ENCODE measurements at regions not wholly inside any gene's neighbourhood (a gene's known extent, or its start where the extent isn't known, plus 50 kb on each side); places are given as distances from the start of the nearest gene placed in this dataset.

DNA sequence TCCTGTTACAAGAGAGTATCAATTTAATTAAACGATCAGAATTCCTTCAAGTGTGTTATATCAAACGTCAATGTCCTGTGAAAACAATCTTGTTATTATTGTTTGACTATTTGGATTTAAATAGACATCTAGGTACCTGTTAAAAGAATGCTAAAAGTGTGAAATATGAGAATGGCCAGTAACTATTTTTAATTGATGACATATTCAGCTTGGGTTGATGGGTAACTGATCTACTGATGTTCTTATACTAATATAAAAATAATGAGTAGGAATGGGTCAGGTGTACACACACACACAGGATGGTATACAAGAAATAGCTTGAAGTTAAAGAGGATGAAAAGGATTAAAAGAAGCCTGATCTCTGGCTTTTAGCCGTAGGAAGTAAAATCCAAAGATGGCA, 146.0 kb downstream of the SLC38A4 start:
- intact Hi-C loops (cut with micrococcal nuclease), result loop anchor here (10.0 kb wide), 1 partner anchor 555 kb away; no protein-coding TSS in a partner anchor
- no peak overlapping the region for H2AK9ac ChIP-seq (replicated peaks; ENCODE audit: low read depth, low read length, poor library complexity)
- H2BK20ac ChIP-seq (ENCODE audit: low read depth, low read length), result no peak overlapping the region
- no peak overlapping the region for H4K5ac ChIP-seq (ENCODE audit: low read depth, low read length)
- no peak overlapping the region for H2AFZ ChIP-seq (replicated peaks; ENCODE audit: low read length, poor library complexity)
- peaks cover 5% of the 10 kb centered on the region for H3K9me1 ChIP-seq (ENCODE audit: insufficient read depth, low read length)
- no peak overlapping the region for H2BK15ac ChIP-seq (ENCODE audit: low read depth, low read length)
- ATAC-seq (ENCODE audit: low read depth) (no peak), DNase-seq (no peak)
- H3K4me3 ChIP-seq (ENCODE audit: insufficient read depth, low read depth, low read length), result no peak overlapping the region
- no peaks in the 10 kb centered on the region for H3K27me3 ChIP-seq (ENCODE audit: control insufficient read depth, insufficient read depth, low read length)
- no peak overlapping the region for H3K9ac ChIP-seq (ENCODE audit: low read depth, low read length)
- H3K14ac ChIP-seq (replicated peaks; ENCODE audit: low read depth, low read length), result no peak overlapping the region
- H3K18ac ChIP-seq (ENCODE audit: low read depth, low read length), result no peak overlapping the region
- H2AK5ac ChIP-seq (ENCODE audit: low read depth, low read length), result no peak overlapping the region
- no peak overlapping the region for H2BK5ac ChIP-seq (ENCODE audit: low read depth, low read length, poor library complexity, severe bottlenecking)
- ChIA-PET POLR2A (ENCODE audit: unreplicated experiment) (no interaction called here), CTCF (interaction anchor here (0.6 kb wide), 1 partner anchor 430 kb away, joined by 3 read pairs; no protein-coding TSS in a partner anchor)
- H3K56ac ChIP-seq (ENCODE audit: extremely low read depth, insufficient read depth, low read length), result no peak overlapping the region
- no peak for TF ChIP-seq POLR2A (IDR thresholded peaks at IDR 0.05; ENCODE audit: low read depth, low read length)
- TF ChIP-seq RFX5 (IDR thresholded peaks at IDR 0.05; ENCODE audit: low read depth, low read length), result no peak
- no peak for TF ChIP-seq SMC3 (IDR thresholded peaks at IDR 0.05; ENCODE audit: low read depth, low read length)
- TF ChIP-seq, protein P1, sequence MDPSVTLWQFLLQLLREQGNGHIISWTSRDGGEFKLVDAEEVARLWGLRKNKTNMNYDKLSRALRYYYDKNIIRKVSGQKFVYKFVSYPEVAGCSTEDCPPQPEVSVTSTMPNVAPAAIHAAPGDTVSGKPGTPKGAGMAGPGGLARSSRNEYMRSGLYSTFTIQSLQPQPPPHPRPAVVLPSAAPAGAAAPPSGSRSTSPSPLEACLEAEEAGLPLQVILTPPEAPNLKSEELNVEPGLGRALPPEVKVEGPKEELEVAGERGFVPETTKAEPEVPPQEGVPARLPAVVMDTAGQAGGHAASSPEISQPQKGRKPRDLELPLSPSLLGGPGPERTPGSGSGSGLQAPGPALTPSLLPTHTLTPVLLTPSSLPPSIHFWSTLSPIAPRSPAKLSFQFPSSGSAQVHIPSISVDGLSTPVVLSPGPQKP (IDR thresholded peaks at IDR 0.05; ENCODE audit: borderline replicate concordance, low read depth, low read length), result no peak
- TF ChIP-seq RCOR1 (IDR thresholded peaks at IDR 0.05; ENCODE audit: insufficient replicate concordance, low read length), result no peak
- TF ChIP-seq RAD21 (IDR thresholded peaks at IDR 0.05; ENCODE audit: low read length), result no peak
- no peak for TF ChIP-seq MAZ (IDR thresholded peaks at IDR 0.05; ENCODE audit: borderline replicate concordance, low read depth, low read length)
- TF ChIP-seq CEBPB (IDR thresholded peaks at IDR 0.05; ENCODE audit: low read depth, low read length), result no peak
- TF ChIP-seq, protein P2, sequence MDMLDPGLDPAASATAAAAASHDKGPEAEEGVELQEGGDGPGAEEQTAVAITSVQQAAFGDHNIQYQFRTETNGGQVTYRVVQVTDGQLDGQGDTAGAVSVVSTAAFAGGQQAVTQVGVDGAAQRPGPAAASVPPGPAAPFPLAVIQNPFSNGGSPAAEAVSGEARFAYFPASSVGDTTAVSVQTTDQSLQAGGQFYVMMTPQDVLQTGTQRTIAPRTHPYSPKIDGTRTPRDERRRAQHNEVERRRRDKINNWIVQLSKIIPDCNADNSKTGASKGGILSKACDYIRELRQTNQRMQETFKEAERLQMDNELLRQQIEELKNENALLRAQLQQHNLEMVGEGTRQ (IDR thresholded peaks at IDR 0.05; ENCODE audit: low read depth, low read length), result no peak
- TF ChIP-seq NFE2L2 (IDR thresholded peaks at IDR 0.05; ENCODE audit: low read depth, low read length), result no peak
- no peak for TF ChIP-seq BHLHE40 (IDR thresholded peaks at IDR 0.05; ENCODE audit: low read depth, low read length)
- TF ChIP-seq, protein P3, sequence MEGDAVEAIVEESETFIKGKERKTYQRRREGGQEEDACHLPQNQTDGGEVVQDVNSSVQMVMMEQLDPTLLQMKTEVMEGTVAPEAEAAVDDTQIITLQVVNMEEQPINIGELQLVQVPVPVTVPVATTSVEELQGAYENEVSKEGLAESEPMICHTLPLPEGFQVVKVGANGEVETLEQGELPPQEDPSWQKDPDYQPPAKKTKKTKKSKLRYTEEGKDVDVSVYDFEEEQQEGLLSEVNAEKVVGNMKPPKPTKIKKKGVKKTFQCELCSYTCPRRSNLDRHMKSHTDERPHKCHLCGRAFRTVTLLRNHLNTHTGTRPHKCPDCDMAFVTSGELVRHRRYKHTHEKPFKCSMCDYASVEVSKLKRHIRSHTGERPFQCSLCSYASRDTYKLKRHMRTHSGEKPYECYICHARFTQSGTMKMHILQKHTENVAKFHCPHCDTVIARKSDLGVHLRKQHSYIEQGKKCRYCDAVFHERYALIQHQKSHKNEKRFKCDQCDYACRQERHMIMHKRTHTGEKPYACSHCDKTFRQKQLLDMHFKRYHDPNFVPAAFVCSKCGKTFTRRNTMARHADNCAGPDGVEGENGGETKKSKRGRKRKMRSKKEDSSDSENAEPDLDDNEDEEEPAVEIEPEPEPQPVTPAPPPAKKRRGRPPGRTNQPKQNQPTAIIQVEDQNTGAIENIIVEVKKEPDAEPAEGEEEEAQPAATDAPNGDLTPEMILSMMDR (conservative IDR thresholded peaks at IDR 0.05; ENCODE audit: low read depth, low read length), result no peak
- no peak for TF ChIP-seq CHD1 (IDR thresholded peaks at IDR 0.05; ENCODE audit: low read depth, low read length)
- no peak for TF ChIP-seq MAFK (IDR thresholded peaks at IDR 0.05; ENCODE audit: low read depth, low read length)
- no peak for TF ChIP-seq FOS (IDR thresholded peaks at IDR 0.05; ENCODE audit: low read depth, low read length)
- TF ChIP-seq MXI1 (IDR thresholded peaks at IDR 0.05; ENCODE audit: borderline replicate concordance, low read depth, low read length), result no peak
- H3K79me1 ChIP-seq (ENCODE audit: low read depth in 1 of 2, low read length in 2 of 2), result peaks cover 0 to 3% of the 10 kb centered on the region in 2 experiments; a peak in 1 of 4 replicates
- peaks cover 3% of the 10 kb centered on the region for H3K4me1 ChIP-seq (ENCODE audit: control insufficient read depth, insufficient read depth, low read length)
- peaks cover 6% of the 10 kb centered on the region for H3K9me3 ChIP-seq (ENCODE audit: control insufficient read depth, insufficient read depth, low read length)
- H3K23ac ChIP-seq (ENCODE audit: low read depth, low read length), result no peak overlapping the region
- no peak overlapping the region for H3K27ac ChIP-seq (ENCODE audit: insufficient read depth, low read length)
- WGBS, 2 experiments (ENCODE audit: extremely low coverage in 2 of 2, insufficient read length in 1 of 2), result no CpG with 5 or more reads among the region's 3 CpGs
- no peak overlapping the region for H2BK120ac ChIP-seq (ENCODE audit: low read depth, low read length)
- no TSS peak for BruUV-seq (replicated peaks)
- no peaks in the 10 kb centered on the region for H3K36me3 ChIP-seq (ENCODE audit: control insufficient read depth, insufficient read depth, low read length)
- H4K91ac ChIP-seq (ENCODE audit: insufficient read depth, low read depth, low read length), result no peak overlapping the region
- dilution Hi-C loops (cut with HindIII; ENCODE audit: low sequenced_read_pairs, unreplicated experiment), result no loop called here
- no peak overlapping the region for H3K4me2 ChIP-seq (ENCODE audit: low read depth, low read length)
- H4K8ac ChIP-seq (ENCODE audit: low read depth in 2 of 2, low read length in 2 of 2), result no peak overlapping the region
- in situ Hi-C loops (cut with MboI; ENCODE audit: low sequenced_read_pairs), result loop anchor here (5.0 to 25.0 kb wide), 3 partner anchors 258 to 517 kb away; no protein-coding TSS in a partner anchor
- H4K20me1 ChIP-seq (ENCODE audit: insufficient read depth, low read length), result no peaks in the 10 kb centered on the region
- no peak overlapping the region for H3K4ac ChIP-seq (ENCODE audit: low read depth, low read length)

Measured in IMR-90 (cell line).